MCF 10A (cell line): ENCODE measurements at regions not wholly inside any gene's neighbourhood (a gene's known extent, or its start where the extent isn't known, plus 50 kb on each side); places are given as distances from the start of the nearest gene placed in this dataset.

Source experiments
- BruUV-seq: library from RNA; stranded (reverse); fragments of 400-500 nt; replicated peaks from 2 replicates; lab custom pipeline; 2021; lab: Mats Ljungman, UMichigan
- CTCF ChIA-PET: fragments of 300-600 bp; sonication (Branson Sonifier 250); formaldehyde crosslinking; extraction: SDS; loops from one replicate; lab custom pipeline; 2021; ENCODE audit warnings: antibody characterized with exemption, inconsistent platforms; lab: Yijun Ruan, JAX
- POLR2A ChIA-PET: fragments of 300-600, 350-650 bp; sonication (Branson Sonifier 250); formaldehyde crosslinking; extraction: SDS; loops from one replicate; lab custom pipeline; 2020; ENCODE audit warnings: antibody characterized with exemption, inconsistent platforms; lab: Yijun Ruan, JAX
- DNase-seq: peaks from one replicate; pipeline ENCODE4 v3.0.0-alpha.2; 2018; ENCODE audit not compliant: unreplicated experiment
- H3K27ac Mint-ChIP-seq: one replicate; pipeline ENCODE4 v1.8.0; 2022; ENCODE audit warnings: mild to moderate bottlenecking, low read depth, mixed read lengths; ENCODE audit not compliant: unreplicated experiment
- H3K27me3 Mint-ChIP-seq: one replicate; pipeline ENCODE4 v1.8.0; 2022; ENCODE audit warnings: mixed read lengths; ENCODE audit not compliant: insufficient read depth, unreplicated experiment
- H3K36me3 Mint-ChIP-seq: one replicate; pipeline ENCODE4 v1.8.0; 2022; ENCODE audit warnings: mild to moderate bottlenecking, moderate library complexity, mixed read lengths; ENCODE audit not compliant: insufficient read depth, unreplicated experiment
- H3K4me1 Mint-ChIP-seq: one replicate; pipeline ENCODE4 v1.8.0; 2022; ENCODE audit warnings: mixed read lengths; ENCODE audit not compliant: insufficient read depth, unreplicated experiment
- H3K4me3 Mint-ChIP-seq: one replicate; pipeline ENCODE4 v1.8.0; 2022; ENCODE audit warnings: mild to moderate bottlenecking, moderate library complexity, mixed read lengths; ENCODE audit not compliant: unreplicated experiment
- H3K9me3 Mint-ChIP-seq: one replicate; pipeline ENCODE4 v1.8.0; 2022; ENCODE audit warnings: mixed read lengths; ENCODE audit not compliant: unreplicated experiment
- intact Hi-C: fragments of 100-400 bp; cut with micrococcal nuclease; formaldehyde crosslinking; loops from 2 replicates; pipeline ENCODE4 v1.14.1; 2022
- TF ChIP-seq, protein P1 (sequence below): fragments of 200-600 bp; IDR thresholded peaks from one replicate; pipeline ENCODE4 v1.8.0; 2022; ENCODE audit warnings: antibody characterized with exemption, mild to moderate bottlenecking; ENCODE audit not compliant: unreplicated experiment

GRCh38 chr3:171548917-171549316, 88.7 kb upstream of the TNIK start:
- no peak overlapping the region for H3K4me3 Mint-ChIP-seq
- TF ChIP-seq, protein P1, sequence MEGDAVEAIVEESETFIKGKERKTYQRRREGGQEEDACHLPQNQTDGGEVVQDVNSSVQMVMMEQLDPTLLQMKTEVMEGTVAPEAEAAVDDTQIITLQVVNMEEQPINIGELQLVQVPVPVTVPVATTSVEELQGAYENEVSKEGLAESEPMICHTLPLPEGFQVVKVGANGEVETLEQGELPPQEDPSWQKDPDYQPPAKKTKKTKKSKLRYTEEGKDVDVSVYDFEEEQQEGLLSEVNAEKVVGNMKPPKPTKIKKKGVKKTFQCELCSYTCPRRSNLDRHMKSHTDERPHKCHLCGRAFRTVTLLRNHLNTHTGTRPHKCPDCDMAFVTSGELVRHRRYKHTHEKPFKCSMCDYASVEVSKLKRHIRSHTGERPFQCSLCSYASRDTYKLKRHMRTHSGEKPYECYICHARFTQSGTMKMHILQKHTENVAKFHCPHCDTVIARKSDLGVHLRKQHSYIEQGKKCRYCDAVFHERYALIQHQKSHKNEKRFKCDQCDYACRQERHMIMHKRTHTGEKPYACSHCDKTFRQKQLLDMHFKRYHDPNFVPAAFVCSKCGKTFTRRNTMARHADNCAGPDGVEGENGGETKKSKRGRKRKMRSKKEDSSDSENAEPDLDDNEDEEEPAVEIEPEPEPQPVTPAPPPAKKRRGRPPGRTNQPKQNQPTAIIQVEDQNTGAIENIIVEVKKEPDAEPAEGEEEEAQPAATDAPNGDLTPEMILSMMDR: no peak
- H3K4me1 Mint-ChIP-seq: no peaks in the 10 kb centered on the region
- ChIA-PET CTCF (interaction anchor here (1.0 to 1.2 kb wide), 3 partner anchors 9 to 587 kb away, joined by 3 to 5 read pairs (median 4); no protein-coding TSS in a partner anchor), POLR2A (interaction anchor here (0.7 kb wide), 1 partner anchor 584 kb away, joined by 3 read pairs; no protein-coding TSS in a partner anchor)
- no peaks in the 10 kb centered on the region for H3K27me3 Mint-ChIP-seq
- intact Hi-C loops: no loop called here
- no peaks in the 10 kb centered on the region for H3K36me3 Mint-ChIP-seq
- no peak overlapping the region for H3K27ac Mint-ChIP-seq
- no peak for DNase-seq
- no peaks in the 10 kb centered on the region for H3K9me3 Mint-ChIP-seq
- no TSS peak for BruUV-seq

GRCh38 chr3:171543759-171544300, 83.6 kb upstream of the TNIK start:
- POLR2A ChIA-PET: no interaction called here
- TF ChIP-seq, protein P1: no peak
- H3K36me3 Mint-ChIP-seq: no peaks in the 10 kb centered on the region
- no TSS peak for BruUV-seq
- H3K9me3 Mint-ChIP-seq: no peaks in the 10 kb centered on the region
- H3K27me3 Mint-ChIP-seq: no peaks in the 10 kb centered on the region
- intact Hi-C loops: no loop called here
- CTCF ChIA-PET: no interaction called here
- H3K4me1 Mint-ChIP-seq: no peaks in the 10 kb centered on the region
- H3K4me3 Mint-ChIP-seq: no peak overlapping the region
- no peak overlapping the region for H3K27ac Mint-ChIP-seq
- no peak for DNase-seq

DNA sequence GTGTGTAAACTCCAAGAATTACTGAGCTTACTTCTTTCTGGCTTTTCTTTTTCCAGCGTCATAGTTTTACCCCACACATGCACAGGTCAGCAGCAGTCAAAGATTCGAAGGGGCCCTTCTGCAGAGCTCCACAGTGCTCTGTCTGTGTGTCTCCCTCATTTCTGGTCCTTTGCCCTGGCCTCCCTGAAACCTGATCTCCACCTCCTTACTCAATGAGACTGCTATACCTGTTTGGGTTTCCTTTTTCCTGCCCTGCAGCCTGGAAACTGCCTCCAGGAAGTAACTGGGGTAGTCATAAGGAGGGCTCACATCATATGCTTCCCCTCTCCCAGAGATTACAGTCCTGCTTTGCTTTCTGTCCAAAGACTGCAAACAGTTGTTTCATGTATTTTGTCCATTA, 82.8 kb upstream of the TNIK start:
- Mint-ChIP-seq H3K4me1 (no peaks in the 10 kb centered on the region), H3K27ac (no peak overlapping the region), H3K27me3 (no peaks in the 10 kb centered on the region), H3K4me3 (no peak overlapping the region), H3K9me3 (no peaks in the 10 kb centered on the region), H3K36me3 (peaks cover 5% of the 10 kb centered on the region)
- ChIA-PET POLR2A (no interaction called here), CTCF (no interaction called here)
- BruUV-seq: no TSS peak
- intact Hi-C loops: no loop called here
- DNase-seq: no peak
- TF ChIP-seq, protein P1: no peak

GRCh38 chr3:171541647-171542046, 81.4 kb upstream of the TNIK start:
- no TSS peak for BruUV-seq
- peaks cover 7% of the 10 kb centered on the region for H3K36me3 Mint-ChIP-seq
- H3K27me3 Mint-ChIP-seq: no peaks in the 10 kb centered on the region
- ChIA-PET CTCF (no interaction called here), POLR2A (no interaction called here)
- intact Hi-C loops: no loop called here
- no peaks in the 10 kb centered on the region for H3K9me3 Mint-ChIP-seq
- H3K4me3 Mint-ChIP-seq: no peak overlapping the region
- TF ChIP-seq, protein P1: no peak
- no peak overlapping the region for H3K27ac Mint-ChIP-seq
- no peak for DNase-seq
- H3K4me1 Mint-ChIP-seq: no peaks in the 10 kb centered on the region
